Ishikawa (cell line): ENCODE measurements at regions not wholly inside any gene's neighbourhood (a gene's known extent, or its start where the extent isn't known, plus 50 kb on each side); places are given as distances from the start of the nearest gene placed in this dataset.

ENCODE experiments used
- CEBPB ChIP-seq: IDR thresholded peaks from 2 replicates; pipeline ENCODE4 v1.6.1; 2012
- CREB1 ChIP-seq: IDR thresholded peaks from 2 replicates; pipeline ENCODE4 v1.6.1; 2012; ENCODE audit warnings: low read depth
- EGR1 ChIP-seq: IDR thresholded peaks from 2 replicates; pipeline ENCODE4 v1.6.1; 2012
- EP300 ChIP-seq: IDR thresholded peaks from 2 replicates; pipeline ENCODE4 v1.6.1; 2012; ENCODE audit warnings: borderline replicate concordance
- FOXM1 ChIP-seq: IDR thresholded peaks from 2 replicates; pipeline ENCODE4 v1.6.1; 2012; ENCODE audit warnings: low read depth, borderline replicate concordance
- MAX ChIP-seq: IDR thresholded peaks from 2 replicates; pipeline ENCODE4 v1.6.1; 2012
- NFIC ChIP-seq: IDR thresholded peaks from 2 replicates; pipeline ENCODE4 v1.6.1; 2012
- RAD21 ChIP-seq: IDR thresholded peaks from 2 replicates; pipeline ENCODE4 v1.6.1; 2012; ENCODE audit warnings: low read depth
- TAF1 ChIP-seq: IDR thresholded peaks from 2 replicates; pipeline ENCODE4 v1.6.1; 2012; ENCODE audit warnings: low read depth, mild to moderate bottlenecking
- TCF12 ChIP-seq: IDR thresholded peaks from 2 replicates; pipeline ENCODE4 v1.6.1; 2012; ENCODE audit warnings: low read depth
- TEAD4 ChIP-seq: IDR thresholded peaks from 2 replicates; pipeline ENCODE4 v1.6.1; 2012
- USF1 ChIP-seq: IDR thresholded peaks from 2 replicates; pipeline ENCODE4 v1.6.1; 2012
- YY1 ChIP-seq: IDR thresholded peaks from 2 replicates; pipeline ENCODE4 v1.6.1; 2012; ENCODE audit warnings: low read depth
- ZBTB7A ChIP-seq: IDR thresholded peaks from 2 replicates; pipeline ENCODE4 v1.6.1; 2012; ENCODE audit warnings: low read depth
- TF ChIP-seq, protein P1 (sequence below): IDR thresholded peaks from 2 replicates; pipeline ENCODE4 v1.6.1; 2012; ENCODE audit warnings: low read depth, mild to moderate bottlenecking

DNA sequence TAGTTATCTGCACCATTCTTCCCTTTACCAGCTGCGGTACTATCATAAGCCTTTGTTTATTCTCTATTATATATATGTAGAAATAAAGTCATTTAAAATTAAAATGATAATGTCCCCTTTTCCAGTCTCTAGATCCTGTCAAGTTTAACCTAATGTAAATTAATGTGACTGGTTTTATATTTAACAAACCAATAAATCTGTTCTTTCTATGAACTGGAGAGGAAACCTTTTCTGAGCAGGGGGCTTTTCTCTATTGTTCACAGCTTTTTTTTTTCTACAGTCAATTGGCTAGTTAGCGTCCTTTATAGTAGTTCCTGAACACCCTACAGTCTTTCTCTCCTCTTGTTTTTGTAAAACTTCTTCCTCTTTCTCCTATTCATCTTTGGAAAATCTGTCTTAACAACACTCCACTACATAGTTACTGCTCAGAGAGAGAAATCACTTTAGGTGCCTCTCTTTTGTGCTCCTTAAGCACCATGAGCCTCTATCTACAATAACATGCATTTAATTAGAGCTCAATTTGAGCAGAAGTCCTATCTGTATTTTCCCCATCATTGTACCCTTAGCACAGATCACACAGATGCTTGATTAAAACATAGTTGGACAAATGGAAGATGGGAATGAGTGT lies 332.6 kb upstream of the SYT1 start:
- TF ChIP-seq YY1, result no peak
- no peak for TF ChIP-seq MAX
- TF ChIP-seq TAF1, result no peak
- TF ChIP-seq ZBTB7A, result no peak
- no peak for TF ChIP-seq EP300
- TF ChIP-seq EGR1, result no peak
- TF ChIP-seq NFIC, result no peak
- TF ChIP-seq CREB1, result no peak
- no peak for TF ChIP-seq FOXM1

DNA sequence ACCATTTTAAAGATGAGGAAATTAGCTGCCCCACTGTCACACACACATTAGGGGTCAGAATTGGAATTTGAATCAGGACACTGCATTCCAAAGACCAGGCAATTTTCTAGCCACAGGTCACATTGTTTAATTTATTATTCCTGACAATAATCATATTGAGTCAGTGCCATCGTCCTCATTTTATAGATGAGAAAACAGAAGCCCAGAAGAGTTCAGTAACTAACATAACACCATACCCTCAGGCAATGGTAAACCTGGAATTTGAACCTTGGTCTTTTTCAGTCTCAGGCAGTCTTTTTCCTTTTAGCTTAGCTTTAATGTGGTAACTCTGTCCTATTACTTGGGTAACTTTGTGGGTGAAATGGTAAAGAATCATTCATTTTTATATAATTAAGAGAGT lies 330.3 kb upstream of the SYT1 start:
- TF ChIP-seq YY1 (no peak), USF1 (no peak), TCF12 (no peak), NFIC (no peak), TAF1 (no peak), RAD21 (no peak), CEBPB (no peak), EP300 (no peak), FOXM1 (no peak), CREB1 (no peak), EGR1 (no peak), ZBTB7A (no peak), MAX (no peak), TEAD4 (no peak)
- TF ChIP-seq, protein P1, sequence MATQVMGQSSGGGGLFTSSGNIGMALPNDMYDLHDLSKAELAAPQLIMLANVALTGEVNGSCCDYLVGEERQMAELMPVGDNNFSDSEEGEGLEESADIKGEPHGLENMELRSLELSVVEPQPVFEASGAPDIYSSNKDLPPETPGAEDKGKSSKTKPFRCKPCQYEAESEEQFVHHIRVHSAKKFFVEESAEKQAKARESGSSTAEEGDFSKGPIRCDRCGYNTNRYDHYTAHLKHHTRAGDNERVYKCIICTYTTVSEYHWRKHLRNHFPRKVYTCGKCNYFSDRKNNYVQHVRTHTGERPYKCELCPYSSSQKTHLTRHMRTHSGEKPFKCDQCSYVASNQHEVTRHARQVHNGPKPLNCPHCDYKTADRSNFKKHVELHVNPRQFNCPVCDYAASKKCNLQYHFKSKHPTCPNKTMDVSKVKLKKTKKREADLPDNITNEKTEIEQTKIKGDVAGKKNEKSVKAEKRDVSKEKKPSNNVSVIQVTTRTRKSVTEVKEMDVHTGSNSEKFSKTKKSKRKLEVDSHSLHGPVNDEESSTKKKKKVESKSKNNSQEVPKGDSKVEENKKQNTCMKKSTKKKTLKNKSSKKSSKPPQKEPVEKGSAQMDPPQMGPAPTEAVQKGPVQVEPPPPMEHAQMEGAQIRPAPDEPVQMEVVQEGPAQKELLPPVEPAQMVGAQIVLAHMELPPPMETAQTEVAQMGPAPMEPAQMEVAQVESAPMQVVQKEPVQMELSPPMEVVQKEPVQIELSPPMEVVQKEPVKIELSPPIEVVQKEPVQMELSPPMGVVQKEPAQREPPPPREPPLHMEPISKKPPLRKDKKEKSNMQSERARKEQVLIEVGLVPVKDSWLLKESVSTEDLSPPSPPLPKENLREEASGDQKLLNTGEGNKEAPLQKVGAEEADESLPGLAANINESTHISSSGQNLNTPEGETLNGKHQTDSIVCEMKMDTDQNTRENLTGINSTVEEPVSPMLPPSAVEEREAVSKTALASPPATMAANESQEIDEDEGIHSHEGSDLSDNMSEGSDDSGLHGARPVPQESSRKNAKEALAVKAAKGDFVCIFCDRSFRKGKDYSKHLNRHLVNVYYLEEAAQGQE, result no peak

DNA sequence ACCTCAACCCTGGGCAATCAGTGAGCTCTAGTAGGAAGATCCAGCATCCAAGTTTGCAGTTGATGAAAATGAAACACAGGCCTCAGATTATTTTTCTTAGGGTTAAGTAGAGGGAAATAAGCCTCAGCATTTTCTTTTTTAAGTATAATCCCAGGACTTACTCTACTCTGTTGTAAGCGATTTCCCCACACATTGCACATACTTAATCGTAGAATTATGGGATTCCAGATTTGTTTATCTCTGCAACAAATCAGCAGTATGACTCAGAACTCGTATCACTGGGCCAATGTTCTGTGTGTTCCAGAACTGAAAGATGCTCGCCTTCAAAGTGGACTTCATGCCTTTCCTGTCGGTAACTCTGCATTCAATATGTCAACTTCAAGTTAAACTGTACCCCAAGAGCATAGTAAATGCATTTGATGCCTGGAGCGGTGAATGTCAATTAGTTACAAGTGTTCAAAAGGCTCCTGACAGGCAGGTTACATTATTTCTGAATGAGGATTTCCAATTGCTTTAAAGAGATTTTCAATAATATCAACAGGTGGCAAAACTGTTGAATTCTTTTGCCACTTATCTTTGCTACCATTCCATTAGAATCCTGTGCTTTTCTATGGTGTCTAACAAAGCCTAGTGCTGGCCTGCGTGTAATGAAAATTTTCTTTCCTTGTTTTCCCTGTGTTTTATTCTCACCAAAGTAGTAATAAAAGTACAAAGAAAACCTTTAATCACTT lies 323.8 kb upstream of the SYT1 start:
- TF ChIP-seq EGR1, result no peak
- TF ChIP-seq TAF1, result no peak
- TF ChIP-seq CEBPB, result no peak
- no peak for TF ChIP-seq ZBTB7A
- TF ChIP-seq CREB1, result no peak
- TF ChIP-seq USF1, result no peak
- TF ChIP-seq YY1, result no peak
- TF ChIP-seq, protein P1, result no peak
- TF ChIP-seq RAD21, result no peak
- no peak for TF ChIP-seq FOXM1
- TF ChIP-seq TEAD4, result no peak
- TF ChIP-seq NFIC, result no peak
- no peak for TF ChIP-seq EP300
- TF ChIP-seq TCF12, result no peak
- TF ChIP-seq MAX, result no peak

- TF ChIP-seq TCF12, result no peak
Measured at GRCh38 chr12:78550831-78551230, 313.7 kb upstream of the SYT1 start.

GRCh38 chr12:78555802-78556201 lies 308.8 kb upstream of the SYT1 start:
- TF ChIP-seq YY1 (no peak), MAX (no peak), RAD21 (no peak), TAF1 (no peak)
